ENCODE measurements at regions not wholly inside any gene's neighbourhood (a gene's known extent, or its start where the extent isn't known, plus 50 kb on each side); places are given as distances from the start of the nearest gene placed in this dataset.

DNA sequence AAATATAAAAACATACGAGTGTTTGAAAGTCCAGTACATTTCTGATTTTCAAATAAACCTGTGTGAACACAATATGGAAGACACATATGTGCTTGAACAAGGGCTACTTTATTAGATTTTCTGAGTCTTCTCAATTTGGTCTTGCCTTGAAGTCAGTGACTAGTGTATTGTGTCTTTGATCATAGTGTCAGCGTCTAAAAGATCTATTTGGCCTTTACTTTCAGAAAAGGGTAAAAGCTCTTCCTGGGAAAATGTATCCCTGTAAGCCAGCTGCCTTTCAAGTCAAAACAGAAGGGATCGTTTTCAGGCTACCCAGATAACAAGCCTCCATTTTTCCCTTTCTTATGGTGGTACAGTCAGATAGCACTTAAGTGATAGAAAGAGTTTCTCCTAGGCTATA is 471.9 kb downstream of the CMPK2 start (continued):
- TF ChIP-seq, protein P1, sequence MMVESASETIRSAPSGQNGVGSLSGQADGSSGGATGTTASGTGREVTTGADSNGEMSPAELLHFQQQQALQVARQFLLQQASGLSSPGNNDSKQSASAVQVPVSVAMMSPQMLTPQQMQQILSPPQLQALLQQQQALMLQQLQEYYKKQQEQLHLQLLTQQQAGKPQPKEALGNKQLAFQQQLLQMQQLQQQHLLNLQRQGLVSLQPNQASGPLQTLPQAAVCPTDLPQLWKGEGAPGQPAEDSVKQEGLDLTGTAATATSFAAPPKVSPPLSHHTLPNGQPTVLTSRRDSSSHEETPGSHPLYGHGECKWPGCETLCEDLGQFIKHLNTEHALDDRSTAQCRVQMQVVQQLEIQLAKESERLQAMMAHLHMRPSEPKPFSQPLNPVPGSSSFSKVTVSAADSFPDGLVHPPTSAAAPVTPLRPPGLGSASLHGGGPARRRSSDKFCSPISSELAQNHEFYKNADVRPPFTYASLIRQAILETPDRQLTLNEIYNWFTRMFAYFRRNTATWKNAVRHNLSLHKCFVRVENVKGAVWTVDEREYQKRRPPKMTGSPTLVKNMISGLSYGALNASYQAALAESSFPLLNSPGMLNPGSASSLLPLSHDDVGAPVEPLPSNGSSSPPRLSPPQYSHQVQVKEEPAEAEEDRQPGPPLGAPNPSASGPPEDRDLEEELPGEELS (CRISPR knock-in tag; IDR thresholded peaks at IDR 0.05): no peak
- TF ChIP-seq MXD4 (CRISPR knock-in tag; IDR thresholded peaks at IDR 0.05; ENCODE audit: borderline replicate concordance) (no peak), GRHL2 (CRISPR knock-in tag; IDR thresholded peaks at IDR 0.05; ENCODE audit: insufficient replicate concordance, severe bottlenecking) (no peak), NR1H2 (CRISPR knock-in tag; IDR thresholded peaks at IDR 0.05) (no peak), ZNF121 (CRISPR knock-in tag; IDR thresholded peaks at IDR 0.05) (no peak), ZNF219 (CRISPR knock-in tag; IDR thresholded peaks at IDR 0.05; ENCODE audit: borderline replicate concordance) (no peak), FOXJ3 (CRISPR knock-in tag; IDR thresholded peaks at IDR 0.05; ENCODE audit: borderline replicate concordance) (no peak)
- TF ChIP-seq, protein P2, sequence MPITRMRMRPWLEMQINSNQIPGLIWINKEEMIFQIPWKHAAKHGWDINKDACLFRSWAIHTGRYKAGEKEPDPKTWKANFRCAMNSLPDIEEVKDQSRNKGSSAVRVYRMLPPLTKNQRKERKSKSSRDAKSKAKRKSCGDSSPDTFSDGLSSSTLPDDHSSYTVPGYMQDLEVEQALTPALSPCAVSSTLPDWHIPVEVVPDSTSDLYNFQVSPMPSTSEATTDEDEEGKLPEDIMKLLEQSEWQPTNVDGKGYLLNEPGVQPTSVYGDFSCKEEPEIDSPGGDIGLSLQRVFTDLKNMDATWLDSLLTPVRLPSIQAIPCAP (CRISPR knock-in tag; IDR thresholded peaks at IDR 0.05): no peak
- TF ChIP-seq, protein P3, sequence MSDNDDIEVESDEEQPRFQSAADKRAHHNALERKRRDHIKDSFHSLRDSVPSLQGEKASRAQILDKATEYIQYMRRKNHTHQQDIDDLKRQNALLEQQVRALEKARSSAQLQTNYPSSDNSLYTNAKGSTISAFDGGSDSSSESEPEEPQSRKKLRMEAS (CRISPR knock-in tag; IDR thresholded peaks at IDR 0.05): no peak
- TF ChIP-seq, protein P4, sequence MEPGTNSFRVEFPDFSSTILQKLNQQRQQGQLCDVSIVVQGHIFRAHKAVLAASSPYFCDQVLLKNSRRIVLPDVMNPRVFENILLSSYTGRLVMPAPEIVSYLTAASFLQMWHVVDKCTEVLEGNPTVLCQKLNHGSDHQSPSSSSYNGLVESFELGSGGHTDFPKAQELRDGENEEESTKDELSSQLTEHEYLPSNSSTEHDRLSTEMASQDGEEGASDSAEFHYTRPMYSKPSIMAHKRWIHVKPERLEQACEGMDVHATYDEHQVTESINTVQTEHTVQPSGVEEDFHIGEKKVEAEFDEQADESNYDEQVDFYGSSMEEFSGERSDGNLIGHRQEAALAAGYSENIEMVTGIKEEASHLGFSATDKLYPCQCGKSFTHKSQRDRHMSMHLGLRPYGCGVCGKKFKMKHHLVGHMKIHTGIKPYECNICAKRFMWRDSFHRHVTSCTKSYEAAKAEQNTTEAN (CRISPR knock-in tag; IDR thresholded peaks at IDR 0.05): no peak
- TF ChIP-seq, protein P5, sequence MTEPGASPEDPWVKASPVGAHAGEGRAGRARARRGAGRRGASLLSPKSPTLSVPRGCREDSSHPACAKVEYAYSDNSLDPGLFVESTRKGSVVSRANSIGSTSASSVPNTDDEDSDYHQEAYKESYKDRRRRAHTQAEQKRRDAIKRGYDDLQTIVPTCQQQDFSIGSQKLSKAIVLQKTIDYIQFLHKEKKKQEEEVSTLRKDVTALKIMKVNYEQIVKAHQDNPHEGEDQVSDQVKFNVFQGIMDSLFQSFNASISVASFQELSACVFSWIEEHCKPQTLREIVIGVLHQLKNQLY (CRISPR knock-in tag; IDR thresholded peaks at IDR 0.05): no peak
- TF ChIP-seq, protein P6, sequence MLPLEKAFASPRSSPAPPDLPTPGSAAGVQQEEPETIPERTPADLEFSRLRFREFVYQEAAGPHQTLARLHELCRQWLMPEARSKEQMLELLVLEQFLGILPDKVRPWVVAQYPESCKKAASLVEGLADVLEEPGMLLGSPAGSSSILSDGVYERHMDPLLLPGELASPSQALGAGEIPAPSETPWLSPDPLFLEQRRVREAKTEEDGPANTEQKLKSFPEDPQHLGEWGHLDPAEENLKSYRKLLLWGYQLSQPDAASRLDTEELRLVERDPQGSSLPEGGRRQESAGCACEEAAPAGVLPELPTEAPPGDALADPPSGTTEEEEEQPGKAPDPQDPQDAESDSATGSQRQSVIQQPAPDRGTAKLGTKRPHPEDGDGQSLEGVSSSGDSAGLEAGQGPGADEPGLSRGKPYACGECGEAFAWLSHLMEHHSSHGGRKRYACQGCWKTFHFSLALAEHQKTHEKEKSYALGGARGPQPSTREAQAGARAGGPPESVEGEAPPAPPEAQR (CRISPR knock-in tag; IDR thresholded peaks at IDR 0.05): no peak

DNA sequence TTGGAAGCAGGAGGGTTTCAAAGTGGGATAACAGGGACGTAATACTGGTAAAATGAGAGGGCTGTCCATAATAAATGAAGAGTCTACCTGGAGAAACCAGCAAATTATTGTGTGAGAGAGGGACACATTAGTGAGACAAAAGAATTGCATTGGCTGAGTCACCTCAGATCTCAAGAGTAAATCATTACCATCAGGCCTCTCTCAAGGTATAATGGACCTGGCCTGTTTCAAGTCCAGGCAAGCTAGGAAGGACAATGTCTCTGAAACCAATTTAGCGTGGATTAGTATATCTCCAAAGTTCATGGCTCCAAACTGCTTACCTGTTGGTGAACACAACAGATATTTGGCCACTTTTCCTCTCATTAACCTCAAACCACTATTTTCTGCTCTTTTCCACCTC is 471.4 kb downstream of the CMPK2 start:
- Mint-ChIP-seq H3K27me3 (ENCODE audit: low read depth) (peaks cover 3% of the 10 kb centered on the region), H3K4me3 (no peak overlapping the region), H3K27ac (no peak overlapping the region), H3K4me1 (no peaks in the 10 kb centered on the region), H3K9me3 (peaks cover 81% of the 10 kb centered on the region), H3K36me3 (peaks cover 75% of the 10 kb centered on the region)
- ChIA-PET CTCF (no interaction called here), POLR2A (no interaction called here)
- no peak for ATAC-seq
- DNase-seq (ENCODE audit: low spot score): no peak
- TF ChIP-seq, protein P7, sequence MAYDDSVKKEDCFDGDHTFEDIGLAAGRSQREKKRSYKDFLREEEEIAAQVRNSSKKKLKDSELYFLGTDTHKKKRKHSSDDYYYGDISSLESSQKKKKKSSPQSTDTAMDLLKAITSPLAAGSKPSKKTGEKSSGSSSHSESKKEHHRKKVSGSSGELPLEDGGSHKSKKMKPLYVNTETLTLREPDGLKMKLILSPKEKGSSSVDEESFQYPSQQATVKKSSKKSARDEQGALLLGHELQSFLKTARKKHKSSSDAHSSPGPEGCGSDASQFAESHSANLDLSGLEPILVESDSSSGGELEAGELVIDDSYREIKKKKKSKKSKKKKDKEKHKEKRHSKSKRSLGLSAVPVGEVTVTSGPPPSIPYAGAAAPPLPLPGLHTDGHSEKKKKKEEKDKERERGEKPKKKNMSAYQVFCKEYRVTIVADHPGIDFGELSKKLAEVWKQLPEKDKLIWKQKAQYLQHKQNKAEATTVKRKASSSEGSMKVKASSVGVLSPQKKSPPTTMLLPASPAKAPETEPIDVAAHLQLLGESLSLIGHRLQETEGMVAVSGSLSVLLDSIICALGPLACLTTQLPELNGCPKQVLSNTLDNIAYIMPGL (CRISPR knock-in tag; IDR thresholded peaks at IDR 0.05): no peak
- TF ChIP-seq ZNF423 (CRISPR knock-in tag; IDR thresholded peaks at IDR 0.05): no peak
- TF ChIP-seq, protein P3 (CRISPR knock-in tag; IDR thresholded peaks at IDR 0.05): no peak
- TF ChIP-seq, protein P8, sequence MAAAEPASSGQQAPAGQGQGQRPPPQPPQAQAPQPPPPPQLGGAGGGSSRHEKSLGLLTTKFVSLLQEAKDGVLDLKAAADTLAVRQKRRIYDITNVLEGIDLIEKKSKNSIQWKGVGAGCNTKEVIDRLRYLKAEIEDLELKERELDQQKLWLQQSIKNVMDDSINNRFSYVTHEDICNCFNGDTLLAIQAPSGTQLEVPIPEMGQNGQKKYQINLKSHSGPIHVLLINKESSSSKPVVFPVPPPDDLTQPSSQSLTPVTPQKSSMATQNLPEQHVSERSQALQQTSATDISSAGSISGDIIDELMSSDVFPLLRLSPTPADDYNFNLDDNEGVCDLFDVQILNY (CRISPR knock-in tag; IDR thresholded peaks at IDR 0.05): no peak
- TF ChIP-seq GRHL2 (CRISPR knock-in tag; IDR thresholded peaks at IDR 0.05; ENCODE audit: insufficient replicate concordance, severe bottlenecking): no peak
- no peak for TF ChIP-seq HMGA2 (CRISPR knock-in tag; IDR thresholded peaks at IDR 0.05)
- TF ChIP-seq SMAD3 (CRISPR knock-in tag; IDR thresholded peaks at IDR 0.05; ENCODE audit: borderline replicate concordance): no peak
- TF ChIP-seq, protein P9, sequence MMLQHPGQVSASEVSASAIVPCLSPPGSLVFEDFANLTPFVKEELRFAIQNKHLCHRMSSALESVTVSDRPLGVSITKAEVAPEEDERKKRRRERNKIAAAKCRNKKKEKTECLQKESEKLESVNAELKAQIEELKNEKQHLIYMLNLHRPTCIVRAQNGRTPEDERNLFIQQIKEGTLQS (CRISPR knock-in tag; conservative IDR thresholded peaks at IDR 0.05): no peak
- no peak for TF ChIP-seq SOX15 (CRISPR knock-in tag; IDR thresholded peaks at IDR 0.05)
- TF ChIP-seq, protein P10, sequence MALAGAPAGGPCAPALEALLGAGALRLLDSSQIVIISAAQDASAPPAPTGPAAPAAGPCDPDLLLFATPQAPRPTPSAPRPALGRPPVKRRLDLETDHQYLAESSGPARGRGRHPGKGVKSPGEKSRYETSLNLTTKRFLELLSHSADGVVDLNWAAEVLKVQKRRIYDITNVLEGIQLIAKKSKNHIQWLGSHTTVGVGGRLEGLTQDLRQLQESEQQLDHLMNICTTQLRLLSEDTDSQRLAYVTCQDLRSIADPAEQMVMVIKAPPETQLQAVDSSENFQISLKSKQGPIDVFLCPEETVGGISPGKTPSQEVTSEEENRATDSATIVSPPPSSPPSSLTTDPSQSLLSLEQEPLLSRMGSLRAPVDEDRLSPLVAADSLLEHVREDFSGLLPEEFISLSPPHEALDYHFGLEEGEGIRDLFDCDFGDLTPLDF (CRISPR knock-in tag; IDR thresholded peaks at IDR 0.05): no peak
- TF ChIP-seq ZNF396 (CRISPR knock-in tag; IDR thresholded peaks at IDR 0.05; ENCODE audit: borderline replicate concordance): no peak
- TF ChIP-seq SP1 (CRISPR knock-in tag; conservative IDR thresholded peaks at IDR 0.05): no peak
- no peak for TF ChIP-seq RELA (CRISPR knock-in tag; IDR thresholded peaks at IDR 0.05; ENCODE audit: borderline replicate concordance)
- TF ChIP-seq SMAD4 (CRISPR knock-in tag; IDR thresholded peaks at IDR 0.05): no peak
- TF ChIP-seq IRF2 (CRISPR knock-in tag; IDR thresholded peaks at IDR 0.05; ENCODE audit: borderline replicate concordance, low read depth): no peak

All from WTC11 (cell line).